HG03521 (cell line): ENCODE measurements at regions not wholly inside any gene's neighbourhood (a gene's known extent, or its start where the extent isn't known, plus 50 kb on each side); places are given as distances from the start of the nearest gene placed in this dataset.

Source experiments
- ATAC-seq: cut with Tn5 transposase; IDR thresholded peaks from one replicate; pipeline ENCODE4 v1.9.1; 2021; ENCODE audit warnings: mild to moderate bottlenecking, moderate library complexity; ENCODE audit not compliant: unreplicated experiment

- no peak for ATAC-seq
Measured at GRCh38 chr16:85252461-85252860, 140.2 kb upstream of the CIBAR2 start.

DNA sequence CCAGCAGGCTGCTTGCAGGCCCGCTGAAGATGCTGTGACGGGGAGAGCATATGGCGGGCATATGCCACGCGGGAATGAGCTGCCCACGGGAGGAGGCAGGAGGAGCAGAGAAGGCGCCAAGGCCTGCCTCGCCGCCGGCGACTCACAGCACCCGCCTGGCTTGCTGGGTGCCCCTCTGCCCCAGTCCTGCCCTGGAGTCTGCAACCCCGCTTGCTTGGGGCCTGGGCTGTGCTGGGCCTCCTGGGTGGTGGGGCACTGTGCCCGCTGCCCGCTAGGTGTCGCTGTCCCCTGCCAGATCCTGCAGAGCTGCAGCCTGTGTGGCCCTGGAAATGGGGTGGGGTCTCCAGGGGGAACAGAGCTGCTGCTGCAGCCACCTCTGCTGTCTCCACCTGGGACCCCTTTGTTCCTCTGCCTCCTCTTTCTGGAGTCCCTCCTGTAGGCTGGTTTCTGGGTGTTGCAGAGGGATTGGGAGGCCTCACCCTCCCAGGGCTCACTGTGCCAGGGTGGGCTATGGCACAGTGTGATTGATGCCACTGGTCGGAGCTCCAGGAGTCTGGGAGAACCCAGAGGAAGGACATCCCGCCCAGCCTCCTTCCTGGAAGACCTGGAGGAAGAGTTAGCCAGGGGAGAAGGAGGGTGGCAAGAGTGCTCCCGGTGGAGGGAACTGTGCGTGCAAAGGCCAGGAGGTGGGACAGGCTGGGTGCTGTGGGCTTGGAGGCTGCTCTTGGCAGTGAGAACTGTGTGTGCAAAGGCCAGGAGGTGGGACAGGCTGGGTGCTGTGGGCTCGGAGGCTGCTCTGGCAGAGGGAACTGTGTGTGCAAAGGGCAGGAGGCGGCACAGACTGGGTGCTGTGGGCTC is 141.0 kb upstream of the CIBAR2 start:
- ATAC-seq, result peak; percentile 66

GRCh38 chr16:85254051-85254450 is 141.8 kb upstream of the CIBAR2 start:
- ATAC-seq, result no peak

GRCh38 chr16:85254921-85255320 is 142.6 kb upstream of the CIBAR2 start:
- no peak for ATAC-seq

GRCh38 chr16:85255777-85256176 is 143.5 kb upstream of the CIBAR2 start:
- ATAC-seq, result no peak

DNA sequence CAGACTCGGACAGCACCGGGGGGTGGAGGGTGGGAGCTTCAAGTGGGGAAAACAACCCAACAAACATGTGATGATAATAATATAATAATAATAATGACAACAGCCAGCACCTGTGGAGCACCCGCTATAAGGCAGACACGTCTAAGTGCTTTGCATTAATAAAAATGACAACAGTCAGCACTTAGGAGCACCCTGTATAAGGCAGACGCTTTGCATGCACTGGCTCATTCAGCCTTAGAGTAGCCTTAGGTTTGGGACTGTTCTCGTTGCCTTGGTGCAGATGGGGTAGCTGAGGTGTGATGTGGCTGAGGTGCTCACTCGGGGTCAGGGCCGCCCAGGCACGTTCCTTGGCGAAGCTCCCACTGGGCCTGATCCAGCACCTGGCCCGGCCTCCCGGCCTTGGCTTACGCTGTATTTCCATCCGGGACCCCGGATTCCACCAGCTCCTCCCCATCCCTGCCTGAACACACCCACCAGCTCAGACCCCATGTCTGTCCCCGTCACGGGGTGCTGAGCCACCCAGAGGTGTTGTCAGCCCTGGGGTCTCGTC is 144.0 kb upstream of the CIBAR2 start:
- ATAC-seq, result no peak

DNA sequence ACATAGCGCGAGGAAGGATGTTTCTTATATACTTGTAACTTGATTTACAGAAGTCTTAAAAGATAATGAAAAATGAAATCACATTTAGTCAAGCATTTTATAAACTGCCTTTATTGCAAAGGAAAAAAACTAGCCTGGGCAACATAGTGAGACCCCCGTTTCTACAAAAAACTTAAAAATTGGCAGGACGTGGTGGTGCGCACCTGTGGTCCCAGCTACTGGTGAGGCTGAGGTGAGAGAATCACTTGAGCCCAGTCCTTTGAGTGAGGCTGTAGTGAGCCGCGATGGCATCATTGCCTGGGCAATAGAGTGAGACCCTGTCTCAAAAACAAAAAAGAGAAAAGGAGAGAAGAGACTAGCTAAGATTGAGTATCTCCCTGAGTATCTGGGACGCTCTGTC is 145.2 kb upstream of the CIBAR2 start:
- ATAC-seq, result no peak

GRCh38 chr16:85258166-85258565 is 145.9 kb upstream of the CIBAR2 start:
- no peak for ATAC-seq

DNA sequence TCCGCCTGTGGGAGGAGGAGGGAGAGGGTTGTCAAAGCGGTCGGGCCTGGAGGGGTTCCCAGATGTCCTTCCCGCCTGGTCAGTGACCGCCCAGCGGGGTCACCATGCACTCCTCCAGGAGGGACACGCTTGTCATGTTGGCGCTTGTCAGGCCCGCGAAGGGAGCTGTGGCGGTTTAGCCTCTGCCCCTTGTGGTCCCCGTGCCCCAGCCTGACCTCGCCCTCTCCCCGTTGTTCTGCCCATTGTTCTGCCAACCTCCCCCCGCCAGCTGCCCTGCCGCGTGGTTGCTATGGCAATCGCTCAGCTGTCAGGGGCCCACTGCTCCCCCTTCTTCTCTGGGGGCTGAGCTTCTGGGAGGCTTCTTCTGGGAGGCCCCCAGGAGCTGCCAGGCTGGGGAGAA is 146.4 kb upstream of the CIBAR2 start:
- ATAC-seq, result no peak

DNA sequence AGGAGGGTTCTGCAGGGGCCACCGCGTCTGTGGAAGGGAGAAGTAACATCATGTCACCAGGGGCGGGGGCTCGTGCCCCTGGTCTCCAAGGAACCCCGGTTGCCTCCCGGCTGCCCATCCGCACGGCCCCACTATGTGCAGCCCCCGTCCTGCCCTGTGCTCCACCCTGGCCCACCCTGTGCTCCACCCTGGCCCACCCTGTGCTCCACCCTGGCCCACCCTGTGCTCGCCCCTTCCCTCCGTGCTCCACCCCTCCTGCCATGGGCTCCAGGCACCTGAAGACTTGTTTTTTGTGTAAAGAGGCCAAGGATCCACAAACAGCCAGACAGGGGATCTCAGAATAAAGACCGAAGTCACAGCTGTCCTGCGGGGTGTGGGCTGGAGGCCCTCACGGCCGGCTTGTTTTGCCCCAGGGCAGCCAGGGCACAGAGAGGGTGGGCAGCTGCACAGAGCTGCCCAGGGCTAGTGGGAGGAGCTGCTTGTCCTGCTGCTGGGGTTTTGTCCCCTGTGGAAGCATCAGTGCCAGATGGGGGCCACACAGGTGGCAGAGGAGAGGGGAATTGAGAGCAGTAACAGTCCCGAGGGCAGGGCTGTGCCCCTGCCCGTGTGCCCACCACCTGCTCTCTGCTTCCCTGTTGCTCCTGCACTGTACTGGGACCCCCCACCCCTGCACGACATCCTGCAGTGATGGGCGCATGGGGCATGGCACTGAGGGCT is 147.0 kb upstream of the CIBAR2 start:
- ATAC-seq, result no peak

DNA sequence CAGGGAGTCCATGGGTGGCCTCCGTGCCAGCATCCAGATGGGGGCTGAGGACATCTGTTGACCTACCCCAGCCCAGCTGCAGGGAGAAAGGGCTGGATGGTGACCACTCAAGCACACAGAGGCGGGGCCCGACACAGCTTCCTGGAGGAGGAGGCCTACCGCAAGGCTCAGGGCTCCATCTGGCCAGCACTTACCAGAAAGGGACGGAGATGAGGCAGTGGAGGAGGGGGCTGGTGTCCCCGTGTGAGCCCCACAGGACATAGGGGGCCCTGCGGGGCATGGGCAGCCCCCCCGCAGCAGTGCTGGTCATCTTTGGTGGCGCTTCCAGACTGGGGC is 147.5 kb upstream of the CIBAR2 start:
- ATAC-seq, result no peak

- no peak for ATAC-seq
Measured at GRCh38 chr16:85261204-85261603, 148.9 kb upstream of the CIBAR2 start.

- no peak for ATAC-seq
Measured at GRCh38 chr16:85261657-85262557, 149.6 kb upstream of the CIBAR2 start.

DNA sequence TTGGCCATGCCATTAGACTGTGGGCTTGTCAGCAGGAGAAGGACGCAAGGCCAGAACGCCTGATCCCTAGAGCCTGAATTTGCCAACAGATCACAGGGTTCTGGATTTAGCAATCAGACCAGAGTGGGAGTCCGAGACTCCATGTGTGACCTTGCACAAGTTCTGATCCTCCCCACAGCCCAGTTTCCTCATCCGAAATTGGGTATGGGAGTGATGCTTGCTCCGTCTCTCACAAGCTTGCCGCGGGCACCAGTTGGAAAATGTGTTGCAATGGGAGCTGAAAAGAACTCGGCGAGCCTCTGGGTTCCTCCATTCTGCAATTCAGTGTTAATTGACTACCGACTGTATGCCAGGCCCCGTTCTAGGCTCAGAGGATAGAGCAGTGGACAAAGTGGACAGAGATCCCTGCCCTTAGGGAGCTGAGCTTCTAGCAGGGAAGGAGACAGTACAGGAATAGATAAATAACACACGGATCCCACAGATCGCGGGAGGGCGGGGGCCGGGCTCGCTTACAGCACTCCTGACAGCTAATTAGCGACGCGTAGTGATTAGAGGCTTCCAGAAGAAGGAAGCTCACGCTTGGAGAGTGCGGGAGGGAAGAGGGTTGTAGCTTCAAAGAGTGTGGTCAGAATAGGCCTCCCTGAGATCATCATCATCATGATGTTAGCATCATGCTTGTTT is 150.4 kb upstream of the CIBAR2 start:
- ATAC-seq, result no peak

DNA sequence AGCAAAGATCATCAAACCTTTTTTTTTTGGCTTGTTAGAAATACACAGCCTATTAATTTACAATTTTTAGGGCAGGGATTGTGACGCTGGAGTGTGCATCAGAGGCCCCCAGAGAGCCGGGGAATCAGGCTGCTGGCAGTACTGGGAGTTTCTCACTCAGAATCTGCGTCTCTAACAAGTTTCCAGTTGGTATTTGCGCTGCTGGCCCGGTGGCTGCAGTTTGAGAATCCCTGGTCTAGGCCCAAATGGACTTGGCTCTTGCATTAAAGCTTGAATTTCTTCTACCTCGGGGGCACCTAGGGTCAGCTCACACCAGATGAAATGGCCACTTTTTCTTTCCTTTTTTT is 150.9 kb upstream of the CIBAR2 start:
- ATAC-seq, result no peak

- ATAC-seq, result no peak
Measured at GRCh38 chr16:85264752-85265151, 152.5 kb upstream of the CIBAR2 start.

DNA sequence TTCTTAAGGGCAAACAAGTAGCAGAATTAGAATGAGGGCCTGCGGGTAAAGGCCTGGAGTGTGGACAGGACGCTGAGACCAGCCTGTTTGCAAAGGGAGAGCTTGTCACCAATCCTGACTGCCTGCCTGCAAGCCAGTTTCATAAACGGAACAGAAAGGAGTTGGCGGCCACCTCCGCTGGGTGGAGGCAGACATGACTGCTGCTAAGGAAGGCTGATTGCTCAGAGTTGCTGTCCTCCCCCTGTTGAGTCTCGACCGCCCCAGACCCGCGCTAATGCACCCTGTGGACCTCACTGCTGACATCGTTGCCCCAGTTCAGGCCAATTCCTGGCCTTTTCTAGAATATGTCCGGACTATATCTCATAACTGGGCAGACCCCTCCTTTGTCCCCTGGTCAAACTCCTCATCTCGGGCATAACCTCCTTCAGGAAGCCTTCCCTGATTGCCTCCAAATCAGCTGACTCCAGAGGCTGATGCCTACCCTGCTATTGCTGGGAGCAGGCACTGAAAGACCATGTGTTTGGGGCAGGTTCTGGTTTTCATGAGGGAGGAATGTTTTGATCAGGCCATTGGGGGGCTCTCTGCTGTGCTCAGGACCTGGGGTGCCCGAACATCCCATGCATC is 153.0 kb upstream of the CIBAR2 start:
- ATAC-seq, result no peak

DNA sequence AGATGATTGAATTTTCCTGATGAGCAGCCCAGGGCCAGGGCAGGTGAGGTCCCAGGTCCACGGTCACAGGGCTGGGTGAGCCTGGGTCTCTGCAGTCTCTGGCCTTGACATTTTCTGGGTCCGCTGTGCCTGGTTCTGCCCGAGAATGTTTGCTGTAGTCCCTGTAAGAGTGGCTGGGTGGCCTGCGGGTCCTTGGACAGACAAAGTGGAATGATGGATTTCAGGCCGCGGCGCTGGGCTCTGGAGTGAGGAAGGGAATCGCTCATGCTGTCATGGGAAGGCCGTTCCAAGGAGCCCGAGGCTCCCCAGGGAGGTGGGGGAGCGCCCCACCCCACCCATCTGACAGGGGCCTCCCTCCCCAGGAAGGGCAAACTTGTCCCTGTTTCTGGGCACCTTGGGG is 153.5 kb upstream of the CIBAR2 start:
- ATAC-seq, result no peak

DNA sequence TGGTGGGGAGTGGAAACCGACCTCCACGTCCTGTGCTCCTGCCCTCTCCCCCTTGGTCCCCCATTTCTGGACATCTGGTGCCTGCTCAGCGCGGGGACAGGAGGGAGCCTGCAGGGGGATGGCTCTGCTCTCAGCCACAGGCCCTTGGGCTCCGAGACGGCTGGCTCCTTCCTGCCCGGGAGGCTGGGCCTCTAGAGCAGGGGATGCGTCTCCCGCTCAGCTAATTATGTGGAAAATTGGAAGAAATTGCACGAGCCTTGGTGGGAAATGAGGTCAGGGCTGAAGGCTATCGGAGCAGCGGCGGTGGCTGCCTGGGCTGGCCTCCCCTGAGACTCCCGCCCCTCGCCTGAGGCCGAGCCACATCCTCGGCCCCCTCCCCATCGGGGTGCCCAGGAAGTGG is 154.6 kb upstream of the CIBAR2 start:
- ATAC-seq, result no peak

- no peak for ATAC-seq
Measured at GRCh38 chr16:85267414-85267945, 155.2 kb upstream of the CIBAR2 start.
